Medulla oblongata (tissue), 1 donor: ENCODE measurements at regions not wholly inside any gene's neighbourhood (a gene's known extent, or its start where the extent isn't known, plus 50 kb on each side); places are given as distances from the start of the nearest gene placed in this dataset.
A peak's percentile ranks its signal among the peaks of the same experiment; 100 is the strongest.

ENCODE experiments used
- DNase-seq: peaks from one replicate; pipeline ENCODE4 v3.0.0-alpha.2; 2015; ENCODE audit errors: extremely low spot score

DNA sequence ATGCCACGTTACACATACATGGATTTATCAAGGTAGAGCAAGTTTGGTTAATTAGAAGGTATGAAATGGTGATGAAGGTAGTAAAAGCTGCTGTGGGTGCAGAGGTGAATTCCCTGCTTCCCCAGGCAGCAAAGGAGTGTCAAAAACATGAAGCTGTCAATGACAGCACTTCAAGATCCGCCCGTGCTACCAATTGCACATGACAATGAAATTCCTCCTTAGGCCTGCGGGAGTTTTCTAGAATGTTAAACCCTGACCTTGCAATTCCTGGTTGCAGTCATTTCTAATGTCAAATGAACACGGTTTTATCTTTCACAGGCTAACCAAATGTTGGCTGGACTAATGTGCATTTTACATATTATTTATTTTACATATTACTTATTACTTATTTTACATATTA is 67.7 kb upstream of the LSM14A start:
- DNase-seq = no peak

DNA sequence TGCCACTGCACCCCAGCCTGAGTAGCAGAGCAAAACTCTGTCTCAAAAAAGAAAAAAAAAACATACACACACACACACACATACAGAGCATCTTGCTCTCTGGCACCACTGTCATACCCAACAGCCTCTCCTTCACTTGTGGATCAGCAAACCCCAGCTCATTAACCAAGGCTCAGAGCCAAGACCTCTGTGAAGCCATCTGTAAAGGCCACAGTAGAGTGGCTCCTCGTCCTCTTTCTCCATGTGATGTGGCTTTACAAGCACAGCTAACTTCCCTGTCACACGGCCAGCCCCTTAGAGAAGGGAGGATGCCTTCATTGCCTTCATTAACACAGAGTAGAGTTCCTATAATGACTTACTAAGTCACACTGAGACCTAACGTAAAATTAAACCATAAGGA is 62.7 kb upstream of the LSM14A start:
- DNase-seq = no peak

DNA sequence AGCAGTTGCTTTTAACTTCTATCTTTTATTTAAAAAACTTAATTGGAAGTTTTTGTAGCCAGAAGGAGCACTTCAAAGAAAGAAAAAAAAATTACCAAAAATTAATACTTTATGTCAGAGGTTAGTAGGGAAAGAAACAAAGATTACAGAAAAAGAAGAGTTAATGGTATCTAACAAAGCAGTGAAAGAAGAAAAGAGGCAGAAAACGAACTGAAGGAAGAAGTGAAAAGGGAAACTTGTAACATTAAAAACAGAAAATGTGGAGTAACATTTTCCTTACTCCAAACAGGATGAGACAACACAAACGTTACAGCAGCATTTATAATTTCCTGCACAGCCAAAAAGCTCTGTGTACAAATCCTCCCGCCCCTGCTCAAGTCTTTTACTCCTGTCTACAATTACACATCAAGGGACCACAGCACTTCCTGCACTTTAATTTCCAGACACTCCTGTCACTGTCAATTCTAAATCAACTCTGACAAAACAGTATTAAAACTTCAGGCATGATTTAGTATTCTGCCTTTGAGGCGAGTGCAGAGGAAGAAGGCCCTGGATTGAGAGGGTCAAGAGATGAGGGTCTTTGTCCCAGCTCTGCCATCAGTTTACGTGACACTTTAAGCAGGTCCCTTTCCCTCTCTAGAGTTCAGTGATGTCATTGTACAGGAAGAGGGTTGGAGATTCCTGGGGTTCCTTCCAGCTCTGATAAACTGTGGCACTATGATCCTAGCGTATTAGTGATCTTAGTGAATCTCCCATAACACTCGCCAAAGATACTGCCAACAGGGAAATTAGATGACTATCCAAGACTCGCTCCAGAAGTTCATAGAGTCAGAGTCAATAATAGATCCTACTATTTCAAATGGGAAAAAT is 53.2 kb upstream of the LSM14A start:
- no peak for DNase-seq

DNA sequence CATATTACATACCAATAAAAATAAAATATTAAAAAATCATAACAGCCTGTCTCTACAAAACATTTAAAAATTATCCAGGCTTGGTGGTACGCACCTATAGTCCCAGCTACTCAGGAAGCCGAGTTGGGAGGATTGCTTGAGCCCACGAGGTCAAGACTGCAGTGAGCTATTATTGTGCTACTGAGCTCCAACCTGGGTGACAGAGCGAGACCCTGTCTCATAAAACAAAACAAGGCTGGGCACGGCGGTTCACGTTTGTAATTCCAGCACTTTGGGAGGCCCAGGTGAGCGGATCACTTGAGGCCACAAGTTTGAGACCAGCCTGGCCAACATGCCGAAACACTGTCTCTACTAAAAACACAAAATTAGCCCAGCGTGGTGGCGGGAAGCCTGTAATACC is 52.2 kb upstream of the LSM14A start:
- DNase-seq = no peak

DNA sequence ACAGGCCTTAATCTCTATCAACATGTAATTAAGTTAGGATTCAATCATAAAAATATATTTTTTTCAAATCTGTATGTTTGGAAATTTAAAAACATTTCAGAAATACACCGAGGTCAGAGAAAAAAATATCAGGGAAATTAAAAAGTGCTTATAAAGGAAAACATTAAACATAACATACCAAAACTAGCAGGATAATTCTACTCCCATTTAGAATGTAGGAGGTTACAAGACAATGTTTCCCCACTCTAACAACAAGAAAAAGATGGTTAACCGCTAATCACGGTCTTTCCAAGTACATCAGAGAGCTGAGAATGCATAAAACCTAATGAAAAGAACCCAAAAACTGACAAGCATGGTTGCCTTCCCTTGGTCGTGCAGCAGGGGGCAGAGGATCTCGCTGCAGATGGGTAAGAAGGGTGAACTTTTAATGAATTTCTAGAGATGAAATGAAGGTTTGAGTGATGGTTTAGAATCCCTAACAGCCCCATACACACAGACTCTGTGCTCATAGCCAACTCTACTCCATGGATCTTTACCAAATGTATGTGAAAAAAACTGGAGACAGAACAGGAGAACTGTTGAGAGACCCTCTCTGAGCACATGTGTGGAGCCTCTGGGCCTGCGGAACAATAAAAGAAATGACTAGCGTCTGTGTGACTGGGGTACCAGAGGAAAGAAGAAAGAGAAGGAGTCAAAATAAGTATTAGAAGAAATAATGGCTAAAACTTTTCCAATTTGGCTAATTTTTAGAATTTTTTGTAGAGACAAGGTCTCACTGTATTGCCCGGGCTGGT is 51.3 kb upstream of the LSM14A start:
- peak; percentile 24 for DNase-seq
